ENCODE measurements at regions not wholly inside any gene's neighbourhood (a gene's known extent, or its start where the extent isn't known, plus 50 kb on each side); places are given as distances from the start of the nearest gene placed in this dataset.

- Mint-ChIP-seq H3K4me3 (ENCODE audit: unreplicated experiment) (no peak overlapping the region), H3K27me3 (ENCODE audit: unreplicated experiment) (no peaks in the 10 kb centered on the region), H3K27ac (ENCODE audit: unreplicated experiment) (no peak overlapping the region), H3K4me1 (ENCODE audit: unreplicated experiment) (peaks cover 9% of the 10 kb centered on the region), H3K9me3 (ENCODE audit: unreplicated experiment) (no peaks in the 10 kb centered on the region), H3K36me3 (ENCODE audit: unreplicated experiment) (no peaks in the 10 kb centered on the region)
- TF ChIP-seq, protein P1, sequence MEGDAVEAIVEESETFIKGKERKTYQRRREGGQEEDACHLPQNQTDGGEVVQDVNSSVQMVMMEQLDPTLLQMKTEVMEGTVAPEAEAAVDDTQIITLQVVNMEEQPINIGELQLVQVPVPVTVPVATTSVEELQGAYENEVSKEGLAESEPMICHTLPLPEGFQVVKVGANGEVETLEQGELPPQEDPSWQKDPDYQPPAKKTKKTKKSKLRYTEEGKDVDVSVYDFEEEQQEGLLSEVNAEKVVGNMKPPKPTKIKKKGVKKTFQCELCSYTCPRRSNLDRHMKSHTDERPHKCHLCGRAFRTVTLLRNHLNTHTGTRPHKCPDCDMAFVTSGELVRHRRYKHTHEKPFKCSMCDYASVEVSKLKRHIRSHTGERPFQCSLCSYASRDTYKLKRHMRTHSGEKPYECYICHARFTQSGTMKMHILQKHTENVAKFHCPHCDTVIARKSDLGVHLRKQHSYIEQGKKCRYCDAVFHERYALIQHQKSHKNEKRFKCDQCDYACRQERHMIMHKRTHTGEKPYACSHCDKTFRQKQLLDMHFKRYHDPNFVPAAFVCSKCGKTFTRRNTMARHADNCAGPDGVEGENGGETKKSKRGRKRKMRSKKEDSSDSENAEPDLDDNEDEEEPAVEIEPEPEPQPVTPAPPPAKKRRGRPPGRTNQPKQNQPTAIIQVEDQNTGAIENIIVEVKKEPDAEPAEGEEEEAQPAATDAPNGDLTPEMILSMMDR (IDR thresholded peaks at IDR 0.05) = no peak
- no peak for DNase-seq (ENCODE audit: extremely low spot score, unreplicated experiment)
Measured at GRCh38 chr13:44874176-44874575, 115.1 kb downstream of the NUFIP1 start.

DNA sequence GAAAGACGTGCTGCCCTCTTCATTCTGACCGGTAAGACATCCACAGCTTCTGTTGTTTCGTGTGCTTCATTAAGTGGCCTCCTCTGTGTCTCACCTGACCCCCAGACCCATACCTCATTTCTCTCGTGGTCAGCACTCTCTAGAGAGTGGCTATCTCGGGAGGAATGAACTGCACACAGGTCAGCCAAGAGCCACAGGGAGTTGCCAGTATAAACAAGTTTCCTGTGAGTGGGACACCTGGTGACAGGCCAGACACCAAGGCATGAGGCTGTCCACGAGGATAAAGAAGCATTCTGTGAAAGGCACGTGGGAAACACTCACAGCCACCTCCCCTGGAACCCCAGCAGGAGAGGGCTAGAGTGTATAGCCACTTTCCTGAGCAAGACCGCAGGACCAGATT is 115.8 kb downstream of the NUFIP1 start:
- no peaks in the 10 kb centered on the region for H3K9me3 Mint-ChIP-seq (ENCODE audit: unreplicated experiment)
- no peak overlapping the region for H3K27ac Mint-ChIP-seq (ENCODE audit: unreplicated experiment)
- no peaks in the 10 kb centered on the region for H3K27me3 Mint-ChIP-seq (ENCODE audit: unreplicated experiment)

DNA sequence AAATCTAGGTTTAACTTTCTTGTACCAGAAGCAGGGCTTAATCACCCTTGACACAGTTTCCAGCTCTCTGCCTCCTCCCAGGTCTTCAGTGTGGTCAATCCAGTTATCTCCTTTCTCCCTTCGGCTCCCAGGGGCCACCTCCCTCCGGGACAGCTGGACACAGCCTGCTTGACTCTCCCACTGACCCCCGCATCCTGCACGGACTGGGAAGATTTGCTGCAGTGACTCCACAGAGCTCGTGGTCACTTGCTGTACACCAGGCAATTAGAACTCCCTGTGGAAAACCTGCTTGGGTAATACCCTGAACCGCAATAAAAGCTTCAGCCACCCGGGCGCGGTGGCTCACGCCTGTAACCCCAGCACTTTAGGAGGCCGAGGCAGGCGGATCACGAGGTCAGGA is 116.5 kb downstream of the NUFIP1 start:
- Mint-ChIP-seq H3K9me3 (ENCODE audit: unreplicated experiment) (no peaks in the 10 kb centered on the region), H3K36me3 (ENCODE audit: unreplicated experiment) (no peaks in the 10 kb centered on the region), H3K27ac (ENCODE audit: unreplicated experiment) (no peak overlapping the region), H3K27me3 (ENCODE audit: unreplicated experiment) (no peaks in the 10 kb centered on the region), H3K4me3 (ENCODE audit: unreplicated experiment) (no peak overlapping the region), H3K4me1 (ENCODE audit: unreplicated experiment) (peaks cover 9% of the 10 kb centered on the region)
- TF ChIP-seq, protein P1 (IDR thresholded peaks at IDR 0.05) = no peak
- DNase-seq (ENCODE audit: extremely low spot score, unreplicated experiment) = no peak

More for the DNA sequence above, 115.8 kb downstream of the NUFIP1 start:
- no peak for DNase-seq (ENCODE audit: extremely low spot score, unreplicated experiment)
- peaks cover 9% of the 10 kb centered on the region for H3K4me1 Mint-ChIP-seq (ENCODE audit: unreplicated experiment)
- no peaks in the 10 kb centered on the region for H3K36me3 Mint-ChIP-seq (ENCODE audit: unreplicated experiment)
- TF ChIP-seq, protein P1 (IDR thresholded peaks at IDR 0.05) = no peak
- H3K4me3 Mint-ChIP-seq (ENCODE audit: unreplicated experiment) = no peak overlapping the region

DNA sequence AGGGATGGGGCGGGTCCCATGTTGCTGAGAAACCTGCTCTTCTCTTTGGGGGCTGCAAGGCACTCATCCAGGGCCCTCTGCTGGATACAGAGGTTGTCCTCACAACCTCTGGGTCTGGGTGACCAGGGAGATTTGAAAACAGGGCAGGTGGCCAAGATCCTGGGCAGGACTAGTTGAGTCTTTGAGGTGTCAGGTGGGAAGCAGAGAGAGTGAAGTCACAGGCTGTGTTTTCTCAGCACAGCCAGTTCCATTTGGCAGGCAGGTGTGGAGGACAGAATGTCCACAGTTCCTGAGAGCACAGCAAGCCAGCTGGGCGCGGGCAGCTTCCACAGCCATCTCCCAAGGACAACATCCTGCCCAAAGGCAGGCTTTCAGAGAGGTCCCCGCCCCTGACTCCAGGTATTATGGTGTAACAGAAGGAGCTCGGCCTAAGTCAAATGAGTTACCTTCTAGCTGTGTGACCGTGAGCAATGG is 118.8 kb downstream of the NUFIP1 start:
- TF ChIP-seq, protein P1 (IDR thresholded peaks at IDR 0.05) = no peak
- Mint-ChIP-seq H3K9me3 (ENCODE audit: unreplicated experiment) (no peaks in the 10 kb centered on the region), H3K4me1 (ENCODE audit: unreplicated experiment) (peaks cover 9% of the 10 kb centered on the region), H3K27ac (ENCODE audit: unreplicated experiment) (no peak overlapping the region), H3K36me3 (ENCODE audit: unreplicated experiment) (peaks cover 4% of the 10 kb centered on the region), H3K4me3 (ENCODE audit: unreplicated experiment) (no peak overlapping the region), H3K27me3 (ENCODE audit: unreplicated experiment) (no peaks in the 10 kb centered on the region)
- no peak for DNase-seq (ENCODE audit: extremely low spot score, unreplicated experiment)

DNA sequence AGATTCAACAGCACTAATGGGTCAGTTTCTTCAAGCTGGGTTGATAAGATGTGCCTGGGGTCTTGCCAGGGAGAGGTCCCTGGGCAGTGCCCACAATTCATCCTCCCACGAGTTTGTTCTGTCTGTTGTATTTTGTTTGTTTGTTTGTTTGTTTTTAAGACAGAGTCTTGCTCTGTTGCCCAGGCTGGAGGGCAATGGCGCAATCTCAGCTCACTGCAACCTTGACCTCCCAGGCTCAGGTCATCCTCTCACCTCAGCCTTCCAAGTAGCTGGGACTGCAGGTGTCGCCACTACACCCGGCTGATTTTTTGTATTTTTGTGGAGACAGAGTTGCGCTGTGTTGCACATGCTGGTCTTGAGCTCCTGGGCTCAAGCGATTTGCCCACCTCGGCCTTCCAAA is 120.1 kb downstream of the NUFIP1 start:
- Mint-ChIP-seq H3K9me3 (ENCODE audit: unreplicated experiment) (no peaks in the 10 kb centered on the region), H3K36me3 (ENCODE audit: unreplicated experiment) (peaks cover 4% of the 10 kb centered on the region), H3K4me3 (ENCODE audit: unreplicated experiment) (no peak overlapping the region), H3K27ac (ENCODE audit: unreplicated experiment) (no peak overlapping the region), H3K4me1 (ENCODE audit: unreplicated experiment) (peaks cover 2% of the 10 kb centered on the region), H3K27me3 (ENCODE audit: unreplicated experiment) (no peaks in the 10 kb centered on the region)
- TF ChIP-seq, protein P1 (IDR thresholded peaks at IDR 0.05) = no peak
- DNase-seq (ENCODE audit: extremely low spot score, unreplicated experiment) = no peak

All from osteocyte (in vitro differentiated cells).